ENCODE measurements at regions not wholly inside any gene's neighbourhood (a gene's known extent, or its start where the extent isn't known, plus 50 kb on each side); places are given as distances from the start of the nearest gene placed in this dataset.

- H3K79me2 ChIP-seq (ENCODE audit: insufficient read depth, low read depth): no peaks in the 10 kb centered on the region
- H3K36me3 ChIP-seq (ENCODE audit: insufficient read depth): no peaks in the 10 kb centered on the region
Measured at GRCh38 chr1:4018466-4019146, 118.5 kb upstream of the C1orf174 start.

GRCh38 chr1:4019147-4019521 lies 119.1 kb upstream of the C1orf174 start:
- Histone ChIP-seq H3K4me2 (no peak overlapping the region), H3K9ac (no peak overlapping the region), H2AFZ (ENCODE audit: low read depth) (no peak overlapping the region), H3K79me2 (ENCODE audit: insufficient read depth, low read depth) (no peaks in the 10 kb centered on the region), H4K20me1 (ENCODE audit: insufficient read depth) (no peaks in the 10 kb centered on the region), H3K4me3 (IDR thresholded peaks at IDR 0.05; ENCODE audit: insufficient read depth, low read depth, low read length) (no peak overlapping the region), H3K27me3 (ENCODE audit: insufficient read depth, low read depth) (peaks cover 13% of the 10 kb centered on the region), H3K4me1 (ENCODE audit: low read depth, poor library complexity, severe bottlenecking) (no peaks in the 10 kb centered on the region), H3K36me3 (ENCODE audit: insufficient read depth) (no peaks in the 10 kb centered on the region), H3K27ac (no peak overlapping the region)
- TF ChIP-seq, protein P1, sequence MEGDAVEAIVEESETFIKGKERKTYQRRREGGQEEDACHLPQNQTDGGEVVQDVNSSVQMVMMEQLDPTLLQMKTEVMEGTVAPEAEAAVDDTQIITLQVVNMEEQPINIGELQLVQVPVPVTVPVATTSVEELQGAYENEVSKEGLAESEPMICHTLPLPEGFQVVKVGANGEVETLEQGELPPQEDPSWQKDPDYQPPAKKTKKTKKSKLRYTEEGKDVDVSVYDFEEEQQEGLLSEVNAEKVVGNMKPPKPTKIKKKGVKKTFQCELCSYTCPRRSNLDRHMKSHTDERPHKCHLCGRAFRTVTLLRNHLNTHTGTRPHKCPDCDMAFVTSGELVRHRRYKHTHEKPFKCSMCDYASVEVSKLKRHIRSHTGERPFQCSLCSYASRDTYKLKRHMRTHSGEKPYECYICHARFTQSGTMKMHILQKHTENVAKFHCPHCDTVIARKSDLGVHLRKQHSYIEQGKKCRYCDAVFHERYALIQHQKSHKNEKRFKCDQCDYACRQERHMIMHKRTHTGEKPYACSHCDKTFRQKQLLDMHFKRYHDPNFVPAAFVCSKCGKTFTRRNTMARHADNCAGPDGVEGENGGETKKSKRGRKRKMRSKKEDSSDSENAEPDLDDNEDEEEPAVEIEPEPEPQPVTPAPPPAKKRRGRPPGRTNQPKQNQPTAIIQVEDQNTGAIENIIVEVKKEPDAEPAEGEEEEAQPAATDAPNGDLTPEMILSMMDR (conservative IDR thresholded peaks at IDR 0.05; ENCODE audit: low read depth, low read length): no peak

More at GRCh38 chr1:4018466-4019146, 118.5 kb upstream of the C1orf174 start:
- H2AFZ ChIP-seq (ENCODE audit: low read depth): no peak overlapping the region
- no peak overlapping the region for H3K9ac ChIP-seq
- TF ChIP-seq, protein P1 (conservative IDR thresholded peaks at IDR 0.05; ENCODE audit: low read depth, low read length): no peak
- H3K27ac ChIP-seq: no peak overlapping the region
- H4K20me1 ChIP-seq (ENCODE audit: insufficient read depth): no peaks in the 10 kb centered on the region
- no peak overlapping the region for H3K4me2 ChIP-seq
- H3K4me1 ChIP-seq (ENCODE audit: low read depth, poor library complexity, severe bottlenecking): no peaks in the 10 kb centered on the region
- peaks cover 16% of the 10 kb centered on the region for H3K27me3 ChIP-seq (ENCODE audit: insufficient read depth, low read depth)
- no peak overlapping the region for H3K4me3 ChIP-seq (IDR thresholded peaks at IDR 0.05; ENCODE audit: insufficient read depth, low read depth, low read length)

DNA sequence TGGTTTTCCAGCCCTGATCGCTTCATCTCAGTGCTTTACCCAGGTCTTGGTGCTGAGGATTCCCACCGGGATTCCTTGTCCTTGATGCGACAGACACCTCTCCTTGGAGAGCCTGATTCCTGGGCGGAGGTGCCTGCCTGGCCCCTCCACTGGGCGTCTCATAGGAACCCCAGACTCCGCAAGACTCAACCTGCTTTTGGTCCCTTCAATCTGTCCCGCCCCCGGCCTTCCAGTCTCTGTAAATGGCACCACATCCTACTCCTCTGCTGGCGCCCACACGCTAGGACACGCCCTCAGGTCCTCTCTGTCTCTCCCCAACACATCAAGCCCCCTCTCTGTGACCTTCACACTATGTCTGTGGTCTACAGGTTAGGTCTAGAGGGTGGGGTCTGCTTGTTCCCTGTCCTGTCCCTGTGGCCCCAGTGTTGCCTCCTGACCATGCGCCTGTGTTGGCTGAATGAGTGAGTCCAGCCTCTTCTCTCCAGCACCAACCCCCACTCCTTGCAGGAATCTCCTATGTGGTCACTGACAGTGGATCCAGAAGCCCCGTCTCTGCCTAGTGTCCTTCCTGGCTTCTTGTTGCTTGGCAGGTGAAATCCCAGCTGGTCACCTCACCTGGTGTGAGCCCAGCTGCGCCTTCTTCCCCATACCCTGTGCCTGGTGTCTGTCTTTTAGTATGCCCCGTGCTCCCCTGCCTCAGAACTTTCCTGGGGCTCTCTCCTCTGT lies 119.7 kb upstream of the C1orf174 start:
- H3K4me2 ChIP-seq: no peak overlapping the region
- no peak overlapping the region for H3K4me3 ChIP-seq (IDR thresholded peaks at IDR 0.05; ENCODE audit: insufficient read depth, low read depth, low read length)
- H2AFZ ChIP-seq (ENCODE audit: low read depth): no peak overlapping the region
- TF ChIP-seq, protein P1 (conservative IDR thresholded peaks at IDR 0.05; ENCODE audit: low read depth, low read length): no peak
- H3K9ac ChIP-seq: no peak overlapping the region
- peaks cover 7% of the 10 kb centered on the region for H3K27me3 ChIP-seq (ENCODE audit: insufficient read depth, low read depth)
- no peaks in the 10 kb centered on the region for H3K4me1 ChIP-seq (ENCODE audit: low read depth, poor library complexity, severe bottlenecking)
- H4K20me1 ChIP-seq (ENCODE audit: insufficient read depth): no peaks in the 10 kb centered on the region
- no peaks in the 10 kb centered on the region for H3K36me3 ChIP-seq (ENCODE audit: insufficient read depth)
- no peaks in the 10 kb centered on the region for H3K79me2 ChIP-seq (ENCODE audit: insufficient read depth, low read depth)
- no peak overlapping the region for H3K27ac ChIP-seq

- Histone ChIP-seq H3K4me1 (ENCODE audit: low read depth, poor library complexity, severe bottlenecking) (no peaks in the 10 kb centered on the region), H3K36me3 (ENCODE audit: insufficient read depth) (no peaks in the 10 kb centered on the region), H3K79me2 (ENCODE audit: insufficient read depth, low read depth) (no peaks in the 10 kb centered on the region), H3K4me2 (no peak overlapping the region), H4K20me1 (ENCODE audit: insufficient read depth) (no peaks in the 10 kb centered on the region), H3K27ac (no peak overlapping the region), H3K9ac (no peak overlapping the region), H2AFZ (ENCODE audit: low read depth) (no peak overlapping the region), H3K27me3 (ENCODE audit: insufficient read depth, low read depth) (peaks cover 5% of the 10 kb centered on the region; the same call in 1 of the 2 replicates), H3K4me3 (IDR thresholded peaks at IDR 0.05; ENCODE audit: insufficient read depth, low read depth, low read length) (no peak overlapping the region)
- TF ChIP-seq, protein P1 (conservative IDR thresholded peaks at IDR 0.05; ENCODE audit: low read depth, low read length): no peak
Measured at GRCh38 chr1:4020449-4020848, 120.4 kb upstream of the C1orf174 start.
